Hepatocyte (in vitro differentiated cells): ENCODE measurements at regions not wholly inside any gene's neighbourhood (a gene's known extent, or its start where the extent isn't known, plus 50 kb on each side); places are given as distances from the start of the nearest gene placed in this dataset.
"Not testable (repeated sequence)": the region's sequence is repeated elsewhere in the genome, so short reads cannot be mapped to it uniquely, and the experiment has no call there.

Experiments used
- EZH2 ChIP-seq: fragments of 200-600 bp; sonication (generic); IDR thresholded peaks from 2 replicates; pipeline ENCODE4 v1.6.1; 2016; ENCODE audit warnings: antibody characterized with exemption, mild to moderate bottlenecking, borderline replicate concordance
- EZH2phosphoT487 ChIP-seq: fragments of 200-600 bp; sonication (generic); IDR thresholded peaks from one replicate; pipeline ENCODE4 v1.6.1; 2018; ENCODE audit warnings: antibody characterized with exemption, mild to moderate bottlenecking, low read depth, moderate library complexity; ENCODE audit not compliant: unreplicated experiment, severe bottlenecking
- TF ChIP-seq, protein P1 (sequence below): fragments of 200-600 bp; sonication (generic); IDR thresholded peaks from 2 replicates; pipeline ENCODE4 v1.5.1; 2016; ENCODE audit warnings: antibody characterized with exemption, mild to moderate bottlenecking; ENCODE audit not compliant: poor library complexity

DNA sequence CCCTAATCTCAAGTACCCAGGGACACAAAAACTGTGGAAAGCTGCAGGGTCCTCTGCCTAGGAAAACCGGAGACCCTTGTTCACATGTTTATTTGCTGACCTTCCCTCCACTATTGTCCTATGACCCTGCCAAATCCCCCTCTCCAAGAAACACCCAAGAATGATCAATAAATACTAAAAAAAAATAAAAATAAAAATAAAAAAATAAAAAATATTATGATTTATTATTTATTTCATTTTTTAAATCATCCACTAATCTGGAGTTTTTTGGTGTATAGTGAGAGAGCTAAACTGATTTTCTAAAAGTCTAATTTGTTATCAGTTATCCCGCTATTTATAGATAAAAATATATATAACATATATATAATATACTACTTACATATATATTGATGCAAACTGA lies 360.6 kb downstream of the ZBBX start:
- TF ChIP-seq, protein P1, sequence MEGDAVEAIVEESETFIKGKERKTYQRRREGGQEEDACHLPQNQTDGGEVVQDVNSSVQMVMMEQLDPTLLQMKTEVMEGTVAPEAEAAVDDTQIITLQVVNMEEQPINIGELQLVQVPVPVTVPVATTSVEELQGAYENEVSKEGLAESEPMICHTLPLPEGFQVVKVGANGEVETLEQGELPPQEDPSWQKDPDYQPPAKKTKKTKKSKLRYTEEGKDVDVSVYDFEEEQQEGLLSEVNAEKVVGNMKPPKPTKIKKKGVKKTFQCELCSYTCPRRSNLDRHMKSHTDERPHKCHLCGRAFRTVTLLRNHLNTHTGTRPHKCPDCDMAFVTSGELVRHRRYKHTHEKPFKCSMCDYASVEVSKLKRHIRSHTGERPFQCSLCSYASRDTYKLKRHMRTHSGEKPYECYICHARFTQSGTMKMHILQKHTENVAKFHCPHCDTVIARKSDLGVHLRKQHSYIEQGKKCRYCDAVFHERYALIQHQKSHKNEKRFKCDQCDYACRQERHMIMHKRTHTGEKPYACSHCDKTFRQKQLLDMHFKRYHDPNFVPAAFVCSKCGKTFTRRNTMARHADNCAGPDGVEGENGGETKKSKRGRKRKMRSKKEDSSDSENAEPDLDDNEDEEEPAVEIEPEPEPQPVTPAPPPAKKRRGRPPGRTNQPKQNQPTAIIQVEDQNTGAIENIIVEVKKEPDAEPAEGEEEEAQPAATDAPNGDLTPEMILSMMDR, result not testable (repeated sequence)
- not testable (repeated sequence) for TF ChIP-seq EZH2phosphoT487, EZH2
